Activated effector memory CD4-positive, alpha-beta T cell treated with anti-CD3 and anti-CD28 coated beads, Interleukin-2, amount 50 U/mL, for 16 hours (primary cell): ENCODE measurements at regions not wholly inside any gene's neighbourhood (a gene's known extent, or its start where the extent isn't known, plus 50 kb on each side); places are given as distances from the start of the nearest gene placed in this dataset.
"Not testable (repeated sequence)": the region's sequence is repeated elsewhere in the genome, so short reads cannot be mapped to it uniquely, and the experiment has no call there.

ENCODE experiments used
- DNase-seq: peaks from one replicate; pipeline ENCODE4 v3.0.0-alpha.2; 2020

GRCh38 chr10:117797296-117797695, 249.4 kb downstream of the RAB11FIP2 start:
- no peak for DNase-seq

GRCh38 chr10:117801691-117802090, 245.1 kb downstream of the RAB11FIP2 start:
- no peak for DNase-seq

DNA sequence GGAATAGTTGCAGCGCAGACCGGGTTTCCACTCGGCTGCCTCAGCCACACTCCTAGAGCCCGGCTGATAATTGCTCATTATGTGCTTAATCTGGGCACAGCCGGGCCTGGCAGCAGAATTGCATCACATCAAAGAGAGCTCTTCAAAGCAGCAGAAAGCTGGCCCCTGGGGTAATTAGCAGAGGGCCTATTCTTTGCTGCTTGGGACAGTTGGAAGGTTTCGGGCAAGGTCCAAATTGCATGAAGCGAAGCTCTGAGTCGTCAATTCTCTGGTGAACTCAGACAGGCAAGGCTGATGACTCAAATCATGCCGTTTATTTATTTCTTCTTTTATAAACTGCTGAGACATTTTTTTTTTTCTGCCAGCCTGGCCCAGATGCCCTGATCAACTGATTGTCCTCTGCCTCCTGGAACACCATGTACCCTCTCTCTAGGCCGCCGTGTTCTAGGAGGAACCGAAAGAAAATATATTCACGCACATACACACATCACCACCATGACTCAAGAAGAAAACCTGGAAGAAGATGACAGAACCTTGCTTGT, 242.2 kb downstream of the RAB11FIP2 start:
- no peak for DNase-seq

GRCh38 chr10:117805139-117805538, 241.6 kb downstream of the RAB11FIP2 start:
- no peak for DNase-seq

GRCh38 chr10:117807441-117807840, 239.3 kb downstream of the RAB11FIP2 start:
- no peak for DNase-seq

DNA sequence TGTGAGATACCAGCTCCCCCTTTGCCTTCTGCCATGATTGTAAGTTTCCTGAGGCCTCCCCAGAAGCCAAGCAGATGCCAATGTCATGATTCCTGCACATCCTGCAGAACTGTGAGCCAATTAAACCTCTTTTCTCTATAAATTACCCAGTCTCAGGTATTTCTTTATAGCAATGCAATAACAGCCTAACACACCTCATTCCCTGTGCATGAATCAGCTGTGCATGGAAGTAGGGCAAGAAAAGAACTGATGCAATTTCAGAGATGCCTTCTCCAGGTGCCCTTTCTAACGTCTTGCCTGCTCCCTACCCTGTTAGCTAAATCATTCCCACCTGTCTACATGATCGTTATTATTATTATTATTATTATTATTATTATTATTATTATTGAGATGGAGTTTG, 230.9 kb downstream of the RAB11FIP2 start:
- DNase-seq = not testable (repeated sequence)

DNA sequence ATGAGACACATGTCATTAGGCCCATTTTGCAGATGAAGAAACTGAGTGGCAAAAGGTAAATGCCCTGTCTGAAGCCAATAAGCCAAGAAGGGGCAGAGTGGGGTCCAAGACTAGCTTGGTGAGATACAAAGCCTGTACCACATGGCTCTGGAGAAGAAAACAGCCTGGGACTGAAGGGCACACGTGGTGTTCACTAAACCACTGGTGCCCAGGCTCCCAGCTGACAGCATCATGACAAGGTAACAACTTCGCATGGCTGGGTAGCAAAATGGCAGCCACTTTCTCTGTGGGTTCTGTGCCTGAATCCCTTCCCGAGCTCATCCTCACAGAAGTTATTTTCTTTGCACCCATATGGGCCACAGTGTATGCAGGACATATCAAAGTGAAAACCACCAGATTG, 229.6 kb downstream of the RAB11FIP2 start:
- no peak for DNase-seq

GRCh38 chr10:117818721-117819120, 228.0 kb downstream of the RAB11FIP2 start:
- no peak for DNase-seq

GRCh38 chr10:117819304-117819703, 227.4 kb downstream of the RAB11FIP2 start:
- no peak for DNase-seq

- DNase-seq = no peak
These were observed 222.8 kb downstream of the RAB11FIP2 start for GRCh38 chr10:117823980-117824379.

DNA sequence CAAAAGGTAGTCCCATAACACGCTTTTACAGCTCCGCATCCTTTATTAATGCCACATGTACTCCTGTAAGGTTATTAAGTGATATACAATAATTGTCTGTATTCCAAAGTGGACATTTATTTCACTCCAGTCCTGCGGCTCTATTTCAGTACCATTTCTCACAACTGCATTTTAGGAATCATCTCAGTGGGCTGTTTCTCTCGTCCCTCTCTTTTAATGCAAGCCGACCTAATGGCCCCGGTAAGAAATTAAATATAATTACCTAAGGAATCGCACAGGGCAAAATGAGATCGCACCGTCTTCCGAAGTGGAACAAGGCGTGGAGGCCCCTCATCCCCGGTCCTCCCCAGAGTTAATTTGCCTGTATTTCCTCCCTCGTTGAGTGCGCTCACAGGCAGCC, 216.5 kb downstream of the RAB11FIP2 start:
- DNase-seq = no peak

DNA sequence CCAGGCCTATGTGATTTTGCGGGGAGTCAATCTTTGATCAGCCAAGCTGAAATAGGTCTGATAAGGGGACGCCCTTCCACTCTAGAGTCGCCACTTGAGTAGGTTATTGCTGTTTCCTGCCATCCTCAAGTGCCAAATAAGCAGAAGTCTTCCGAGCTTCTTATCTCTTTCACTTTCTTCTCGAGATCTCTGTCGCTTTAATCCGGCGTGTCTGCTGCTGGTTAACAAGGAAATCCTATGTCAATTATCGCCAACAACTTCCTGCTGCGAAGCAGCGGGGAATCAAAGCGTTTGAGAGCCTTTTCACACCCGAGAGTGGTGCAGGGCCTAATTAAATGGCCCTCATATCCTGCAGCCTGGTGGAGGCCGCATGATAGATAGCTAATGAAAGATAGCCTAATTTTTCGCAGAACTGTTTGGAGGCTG, 215.9 kb downstream of the RAB11FIP2 start:
- peak; percentile 62 for DNase-seq

GRCh38 chr10:117838500-117839498, 207.9 kb downstream of the RAB11FIP2 start:
- DNase-seq = not testable (repeated sequence)

GRCh38 chr10:117856426-117856825, 190.3 kb downstream of the RAB11FIP2 start:
- DNase-seq = not testable (repeated sequence)

DNA sequence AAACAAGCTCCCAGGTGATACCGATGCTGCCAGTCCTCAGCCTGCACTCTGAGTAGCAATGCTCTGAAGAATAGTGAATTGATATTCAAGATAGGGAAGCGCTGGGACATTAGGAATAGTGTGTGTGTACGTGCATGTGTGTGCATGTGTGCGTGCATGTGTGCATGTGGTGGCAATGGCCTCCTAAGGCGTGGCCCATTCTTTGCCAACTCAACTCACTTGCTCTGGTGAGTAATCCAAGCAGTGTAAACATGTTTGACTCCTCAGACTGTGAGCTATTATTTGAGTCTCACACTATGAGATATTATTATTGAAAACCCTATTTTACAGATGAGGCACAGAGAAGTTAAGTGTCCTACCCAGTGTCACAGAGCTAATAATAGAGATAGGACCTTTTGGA, 186.6 kb downstream of the RAB11FIP2 start:
- DNase-seq = no peak

DNA sequence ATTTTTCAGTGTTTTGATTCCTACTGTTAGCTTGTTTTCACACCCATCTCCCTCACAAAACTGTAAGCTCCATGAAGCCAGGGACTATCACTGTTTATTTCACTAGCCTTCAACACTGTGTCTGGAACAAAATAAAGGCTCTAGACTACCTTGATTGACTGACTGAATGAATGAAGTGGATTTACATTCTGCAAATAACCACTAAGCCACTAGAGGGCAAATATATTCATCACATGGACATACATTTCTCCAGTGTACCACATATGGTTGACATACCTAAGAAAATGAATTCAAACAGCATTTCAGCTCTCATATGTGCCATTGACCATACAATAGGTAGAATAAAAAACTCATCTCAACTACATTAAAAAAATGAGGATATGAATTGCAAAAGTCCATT, 185.9 kb downstream of the RAB11FIP2 start:
- DNase-seq = no peak

- DNase-seq = no peak
These were observed 185.4 kb downstream of the RAB11FIP2 start for GRCh38 chr10:117861329-117861728.

DNA sequence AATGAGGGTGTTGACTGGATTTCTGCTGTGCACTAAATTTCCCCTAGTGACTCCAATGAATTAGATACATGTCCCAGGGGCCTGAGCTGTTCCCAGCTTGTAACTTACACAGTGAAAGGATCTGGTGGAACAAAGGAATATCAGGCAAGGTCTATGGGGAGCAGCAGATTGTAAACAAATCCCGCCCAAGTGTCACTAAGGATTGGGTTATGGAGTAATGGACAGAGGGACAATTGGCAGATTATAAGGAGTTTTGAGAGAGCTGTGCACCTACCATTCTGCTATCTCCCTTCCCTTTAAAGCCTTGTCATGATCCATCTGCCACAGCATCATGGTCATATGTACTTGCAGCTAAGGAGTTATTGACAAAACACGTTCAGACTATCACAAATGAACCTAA, 183.0 kb downstream of the RAB11FIP2 start:
- DNase-seq = no peak

DNA sequence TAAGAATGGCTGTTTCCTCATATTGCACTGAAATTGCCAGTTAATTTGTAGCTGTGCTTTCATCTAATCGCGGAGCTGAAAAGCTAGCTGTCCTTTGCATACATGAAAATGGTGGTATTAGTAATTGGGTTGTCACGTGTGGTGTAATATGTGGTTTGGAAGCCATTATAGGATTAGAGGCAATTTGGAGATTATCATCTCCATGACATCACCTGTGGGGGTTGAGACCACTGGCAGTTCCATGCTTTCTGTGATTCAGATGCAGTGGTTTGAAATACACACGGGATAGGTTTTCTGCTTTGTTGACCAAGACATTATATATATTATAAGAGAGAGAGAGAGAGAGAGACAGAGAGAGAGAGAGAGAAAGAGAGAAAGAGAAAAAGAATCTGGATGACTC, 180.8 kb downstream of the RAB11FIP2 start:
- no peak for DNase-seq

- DNase-seq = no peak
These were observed 178.6 kb downstream of the RAB11FIP2 start for GRCh38 chr10:117868151-117868550.

GRCh38 chr10:117875793-117876192, 170.9 kb downstream of the RAB11FIP2 start:
- no peak for DNase-seq

DNA sequence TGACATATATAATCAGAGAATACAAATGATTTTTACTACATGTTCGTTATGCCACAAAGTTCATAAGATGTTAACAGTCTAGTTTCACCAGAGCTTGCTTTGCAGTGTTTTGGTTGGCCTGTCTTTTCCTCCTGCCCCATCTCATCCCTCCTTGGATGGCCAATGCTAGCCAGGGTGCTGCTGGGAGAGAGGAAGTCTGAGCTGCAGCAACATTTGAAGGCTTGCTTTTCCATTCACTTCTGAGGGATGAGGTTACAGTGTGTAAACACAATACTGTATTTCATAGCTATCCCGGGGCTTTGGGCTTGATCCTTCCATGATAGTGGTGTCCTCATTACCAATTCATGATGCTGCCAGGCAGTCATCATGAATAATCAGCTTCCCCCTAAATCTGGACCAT, 170.5 kb downstream of the RAB11FIP2 start:
- DNase-seq = no peak

- DNase-seq = no peak
These were observed 168.1 kb downstream of the RAB11FIP2 start for GRCh38 chr10:117878626-117879025.

DNA sequence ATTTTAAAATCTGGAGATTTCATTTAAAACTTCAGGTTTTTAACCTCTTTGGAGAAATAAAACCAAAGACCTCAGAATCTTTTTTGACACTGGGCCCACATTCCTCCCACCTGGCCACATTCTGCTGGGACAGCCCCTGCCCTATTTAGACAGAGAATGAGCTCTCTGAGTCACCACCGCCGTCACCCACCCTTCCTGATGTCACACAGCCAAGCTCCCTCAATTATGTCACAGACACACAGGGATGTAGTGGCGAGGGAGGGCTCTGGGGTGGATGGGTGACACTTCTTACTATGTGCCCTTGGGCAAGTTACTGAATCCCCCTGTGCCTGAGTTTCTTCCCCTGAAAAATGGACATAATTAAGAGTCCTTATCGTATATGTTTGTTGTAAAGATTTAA, 162.6 kb downstream of the RAB11FIP2 start:
- DNase-seq = no peak
